Right kidney (tissue), 1 donor: ENCODE measurements at regions not wholly inside any gene's neighbourhood (a gene's known extent, or its start where the extent isn't known, plus 50 kb on each side); places are given as distances from the start of the nearest gene placed in this dataset.

Source experiments
- DNase-seq: peaks from one replicate; pipeline ENCODE4 v3.0.0-alpha.2; 2016

GRCh38 chr1:25055961-25056360, 125.9 kb upstream of the RUNX3 start:
- DNase-seq: no peak

GRCh38 chr1:25055324-25055780, 125.3 kb upstream of the RUNX3 start:
- DNase-seq: no peak

GRCh38 chr1:25054526-25055323, 124.6 kb upstream of the RUNX3 start:
- no peak for DNase-seq

GRCh38 chr1:25053576-25054250, 123.6 kb upstream of the RUNX3 start:
- no peak for DNase-seq

- DNase-seq: no peak
Measured at GRCh38 chr1:25051906-25052305, 121.8 kb upstream of the RUNX3 start.

- no peak for DNase-seq
Measured at GRCh38 chr1:25051504-25051903, 121.4 kb upstream of the RUNX3 start.

- DNase-seq: no peak
Measured at GRCh38 chr1:25050165-25050564, 120.1 kb upstream of the RUNX3 start.

GRCh38 chr1:25049190-25049589, 119.1 kb upstream of the RUNX3 start:
- DNase-seq: no peak

- no peak for DNase-seq
Measured at GRCh38 chr1:25048728-25049127, 118.7 kb upstream of the RUNX3 start.

GRCh38 chr1:25047506-25048240, 117.6 kb upstream of the RUNX3 start:
- DNase-seq: no peak

- no peak for DNase-seq
Measured at GRCh38 chr1:25046194-25046532, 116.1 kb upstream of the RUNX3 start.

GRCh38 chr1:25045480-25046193, 115.6 kb upstream of the RUNX3 start:
- no peak for DNase-seq

GRCh38 chr1:25043228-25043580, 113.1 kb upstream of the RUNX3 start:
- no peak for DNase-seq

GRCh38 chr1:25042331-25043227, 112.5 kb upstream of the RUNX3 start:
- DNase-seq: no peak

- no peak for DNase-seq
Measured at GRCh38 chr1:25041916-25042315, 111.8 kb upstream of the RUNX3 start.

GRCh38 chr1:25040122-25040685, 110.1 kb upstream of the RUNX3 start:
- no peak for DNase-seq

- DNase-seq: no peak
Measured at GRCh38 chr1:25039229-25039628, 109.2 kb upstream of the RUNX3 start.

- DNase-seq: no peak
Measured at GRCh38 chr1:25038699-25039098, 108.6 kb upstream of the RUNX3 start.

- DNase-seq: no peak
Measured at GRCh38 chr1:25037174-25038074, 107.3 kb upstream of the RUNX3 start.

GRCh38 chr1:25036117-25036546, 106.1 kb upstream of the RUNX3 start:
- no peak for DNase-seq
